SU-DHL-6 (cell line): ENCODE measurements at regions not wholly inside any gene's neighbourhood (a gene's known extent, or its start where the extent isn't known, plus 50 kb on each side); places are given as distances from the start of the nearest gene placed in this dataset.

Source experiments
- H2AFZ ChIP-seq: fragments of 200-600 bp; sonication (generic); 2 replicates; pipeline ENCODE4 v1.6.1; 2014; ENCODE audit warnings: low read depth, mild to moderate bottlenecking, moderate library complexity, mixed read lengths, antibody characterized with exemption, low read length; ENCODE audit not compliant: severe bottlenecking
- H3F3A ChIP-seq: fragments of 200-600 bp; shearing (Covaris generic); 2 replicates; pipeline ENCODE4 v1.6.0; 2016; ENCODE audit warnings: antibody characterized with exemption, mild to moderate bottlenecking; ENCODE audit not compliant: insufficient read depth
- H3K27ac ChIP-seq: fragments of 200-600 bp; sonication (generic); 2 replicates; pipeline ENCODE4 v1.5.1; 2016; ENCODE audit warnings: low read depth, mild to moderate bottlenecking, low read length, moderate library complexity, mixed read lengths
- H3K27me3 ChIP-seq: fragments of 200-600 bp; sonication (generic), shearing (Covaris generic); 2 replicates; pipeline ENCODE4 v1.6.0; 2014; ENCODE audit warnings: mild to moderate bottlenecking, low read length
- H3K36me3 ChIP-seq: fragments of 200-600 bp; sonication (generic); 2 replicates; pipeline ENCODE4 v1.6.1; 2014; ENCODE audit warnings: mild to moderate bottlenecking, low read length, mixed read lengths
- H3K4me2 ChIP-seq: fragments of 300-600, 200-600 bp; shearing (Covaris generic), sonication (generic); 2 replicates; pipeline ENCODE4 v1.6.0; 2014; ENCODE audit warnings: low read length, low read depth, mild to moderate bottlenecking; ENCODE audit not compliant: poor library complexity, severe bottlenecking
- H3K4me3 ChIP-seq: fragments of 200-600 bp; sonication (generic); 2 replicates; pipeline ENCODE4 v1.5.1; 2014; ENCODE audit warnings: antibody characterized with exemption, low read length, mild to moderate bottlenecking, mixed read lengths; ENCODE audit not compliant: insufficient read depth, poor library complexity, severe bottlenecking
- H3K79me2 ChIP-seq: fragments of 200-600 bp; sonication (generic); 2 replicates; pipeline ENCODE4 v1.6.1; 2014; ENCODE audit warnings: mild to moderate bottlenecking, low read length, moderate library complexity; ENCODE audit not compliant: insufficient read depth
- H3K9ac ChIP-seq: fragments of 200-600 bp; sonication (generic); 2 replicates; pipeline ENCODE4 v1.7.0; 2014; ENCODE audit warnings: mild to moderate bottlenecking, low read length
- H3K9me2 ChIP-seq: fragments of 200-600 bp; sonication (generic); replicated peaks from 2 replicates; pipeline ENCODE4 v1.6.1; 2014; ENCODE audit warnings: low read length; ENCODE audit not compliant: insufficient read depth
- H3K9me3 ChIP-seq: fragments of 200-600 bp; sonication (generic); 2 replicates; pipeline ENCODE4 v1.6.1; 2014; ENCODE audit warnings: low read length, mixed read lengths; ENCODE audit not compliant: insufficient read depth
- H4K20me1 ChIP-seq: fragments of 200-600 bp; sonication (generic); 2 replicates; pipeline ENCODE4 v1.6.1; 2014; ENCODE audit warnings: low read depth, mild to moderate bottlenecking, antibody characterized with exemption, low read length, moderate library complexity, mixed read lengths
- EZH2phosphoT487 ChIP-seq: fragments of 200-600 bp; sonication (generic), shearing (Covaris generic); conservative IDR thresholded peaks from 2 replicates; pipeline ENCODE4 v1.6.1; 2018; ENCODE audit warnings: mild to moderate bottlenecking, antibody characterized with exemption, low read length, moderate library complexity, mixed read lengths
- TF ChIP-seq, protein P1 (sequence below): fragments of 200-600 bp; sonication (generic); IDR thresholded peaks from one replicate; pipeline ENCODE4 v1.5.1; 2017; ENCODE audit warnings: antibody characterized with exemption, mild to moderate bottlenecking, low read length, moderate library complexity; ENCODE audit not compliant: insufficient read depth, poor library complexity, severe bottlenecking

DNA sequence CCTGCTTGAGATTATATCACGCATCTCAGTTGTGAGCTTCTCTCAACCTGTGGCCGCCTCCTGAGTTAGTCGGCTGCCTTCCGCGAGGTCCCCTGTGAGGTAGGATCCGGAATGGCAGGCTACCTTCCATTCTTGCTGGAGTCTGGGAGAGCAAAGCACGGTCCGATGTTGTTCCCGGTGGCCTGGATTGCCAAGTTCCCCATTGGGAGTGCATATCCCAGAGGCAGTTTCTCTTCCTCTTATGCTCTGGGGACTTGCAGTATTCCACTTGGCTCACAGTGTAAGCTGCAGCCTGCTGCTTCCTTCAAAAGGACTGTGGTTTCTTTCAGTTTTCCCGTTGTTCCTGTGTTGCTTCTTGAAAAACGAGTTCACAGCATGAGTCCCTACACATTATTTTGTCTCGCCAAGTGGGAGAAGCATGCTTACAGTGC, 225.4 kb upstream of the ZWINT start:
- H3K9ac ChIP-seq, result no peak overlapping the region
- no peak overlapping the region for H2AFZ ChIP-seq
- H3K27me3 ChIP-seq, result no peaks in the 10 kb centered on the region
- H3K4me2 ChIP-seq, result no peak overlapping the region
- no peaks in the 10 kb centered on the region for H3K36me3 ChIP-seq
- TF ChIP-seq, protein P1, sequence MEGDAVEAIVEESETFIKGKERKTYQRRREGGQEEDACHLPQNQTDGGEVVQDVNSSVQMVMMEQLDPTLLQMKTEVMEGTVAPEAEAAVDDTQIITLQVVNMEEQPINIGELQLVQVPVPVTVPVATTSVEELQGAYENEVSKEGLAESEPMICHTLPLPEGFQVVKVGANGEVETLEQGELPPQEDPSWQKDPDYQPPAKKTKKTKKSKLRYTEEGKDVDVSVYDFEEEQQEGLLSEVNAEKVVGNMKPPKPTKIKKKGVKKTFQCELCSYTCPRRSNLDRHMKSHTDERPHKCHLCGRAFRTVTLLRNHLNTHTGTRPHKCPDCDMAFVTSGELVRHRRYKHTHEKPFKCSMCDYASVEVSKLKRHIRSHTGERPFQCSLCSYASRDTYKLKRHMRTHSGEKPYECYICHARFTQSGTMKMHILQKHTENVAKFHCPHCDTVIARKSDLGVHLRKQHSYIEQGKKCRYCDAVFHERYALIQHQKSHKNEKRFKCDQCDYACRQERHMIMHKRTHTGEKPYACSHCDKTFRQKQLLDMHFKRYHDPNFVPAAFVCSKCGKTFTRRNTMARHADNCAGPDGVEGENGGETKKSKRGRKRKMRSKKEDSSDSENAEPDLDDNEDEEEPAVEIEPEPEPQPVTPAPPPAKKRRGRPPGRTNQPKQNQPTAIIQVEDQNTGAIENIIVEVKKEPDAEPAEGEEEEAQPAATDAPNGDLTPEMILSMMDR, result no peak
- no peak for TF ChIP-seq EZH2phosphoT487
- H3K9me2 ChIP-seq, result no peaks in the 10 kb centered on the region
- no peaks in the 10 kb centered on the region for H3F3A ChIP-seq
- no peaks in the 10 kb centered on the region for H3K9me3 ChIP-seq
- H3K4me3 ChIP-seq, result no peak overlapping the region
- no peaks in the 10 kb centered on the region for H3K79me2 ChIP-seq
- H3K27ac ChIP-seq, result no peak overlapping the region
- H4K20me1 ChIP-seq, result no peaks in the 10 kb centered on the region

DNA sequence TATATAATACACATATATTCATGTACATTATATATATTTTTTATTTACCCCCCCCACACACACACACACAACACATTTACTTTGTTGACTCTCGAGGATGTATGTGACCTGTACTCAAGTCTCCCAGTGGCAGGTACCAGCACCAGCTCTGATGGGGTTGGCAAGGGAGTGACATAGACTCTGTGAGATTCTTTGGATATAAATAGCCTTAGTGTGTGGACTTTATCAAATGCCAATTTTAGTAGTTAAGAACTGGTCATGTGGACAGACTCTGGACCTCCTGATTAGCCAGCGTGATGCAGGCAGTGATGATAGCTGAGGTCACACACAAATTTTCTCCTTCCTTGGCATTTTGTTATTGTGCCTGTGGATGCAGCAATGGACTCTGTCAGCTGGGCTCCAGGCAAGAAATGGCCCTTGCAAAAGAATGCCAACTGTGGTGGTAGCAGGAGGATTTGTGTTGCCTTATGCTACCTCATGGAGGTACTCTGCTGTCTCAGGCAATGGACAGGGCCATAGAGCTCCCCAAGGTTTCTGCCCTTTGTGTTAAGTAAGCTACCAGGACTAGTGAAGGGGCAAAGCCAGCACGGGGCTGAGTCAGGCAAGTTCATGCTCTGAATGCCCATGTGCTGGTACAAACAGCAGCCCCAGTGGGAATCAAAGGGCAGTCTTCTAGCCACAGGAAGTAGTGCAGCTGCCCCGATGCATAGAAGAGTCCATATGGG, 224.6 kb upstream of the ZWINT start:
- H3F3A ChIP-seq, result no peaks in the 10 kb centered on the region
- H3K36me3 ChIP-seq, result no peaks in the 10 kb centered on the region
- H3K9me3 ChIP-seq, result no peaks in the 10 kb centered on the region
- TF ChIP-seq, protein P1, result no peak
- TF ChIP-seq EZH2phosphoT487, result no peak
- H4K20me1 ChIP-seq, result no peaks in the 10 kb centered on the region
- H3K9me2 ChIP-seq, result no peaks in the 10 kb centered on the region
- H3K9ac ChIP-seq, result no peak overlapping the region
- H2AFZ ChIP-seq, result no peak overlapping the region
- H3K27ac ChIP-seq, result no peak overlapping the region
- no peaks in the 10 kb centered on the region for H3K79me2 ChIP-seq
- no peak overlapping the region for H3K4me2 ChIP-seq
- no peaks in the 10 kb centered on the region for H3K27me3 ChIP-seq
- H3K4me3 ChIP-seq, result no peak overlapping the region

DNA sequence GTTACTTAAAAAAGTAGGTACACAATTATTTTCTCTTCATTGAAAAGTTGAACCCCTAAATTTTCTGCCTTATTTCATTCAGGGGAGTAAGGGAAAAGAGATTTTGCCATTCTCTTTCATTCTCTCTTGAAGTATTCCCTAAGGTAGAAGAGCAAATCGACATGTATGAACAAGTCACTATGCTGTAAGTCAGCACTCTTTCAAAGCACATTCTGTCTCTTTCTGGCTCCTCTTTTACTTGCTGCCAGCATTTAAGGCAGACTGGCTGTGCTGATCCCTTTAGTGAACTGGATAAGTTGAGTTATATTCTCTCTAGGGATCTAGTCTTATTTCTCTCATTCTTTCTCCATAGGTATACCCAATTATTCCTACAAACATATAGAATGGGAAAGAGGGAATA, 222.3 kb upstream of the ZWINT start:
- Histone ChIP-seq H3K9ac (no peak overlapping the region), H3K9me3 (no peaks in the 10 kb centered on the region), H3K79me2 (no peaks in the 10 kb centered on the region), H4K20me1 (no peaks in the 10 kb centered on the region), H3K27me3 (no peaks in the 10 kb centered on the region), H3K36me3 (no peaks in the 10 kb centered on the region), H3K4me3 (no peak overlapping the region), H2AFZ (no peak overlapping the region), H3K9me2 (no peaks in the 10 kb centered on the region), H3F3A (no peaks in the 10 kb centered on the region), H3K27ac (no peak overlapping the region), H3K4me2 (no peak overlapping the region)
- TF ChIP-seq, protein P1, result no peak
- no peak for TF ChIP-seq EZH2phosphoT487
